Keratinocyte (primary cell): ENCODE measurements at regions not wholly inside any gene's neighbourhood (a gene's known extent, or its start where the extent isn't known, plus 50 kb on each side); places are given as distances from the start of the nearest gene placed in this dataset.

Experiments used
- DNase-seq: peaks from one replicate; pipeline ENCODE4 v3.0.0-alpha.2; 2011; ENCODE audit warnings: low read depth, missing footprints, low spot score
- FAIRE-seq: peaks from 2 replicates; lab custom pipeline; 2011; peaks lifted over from hg19 to GRCh38; lab: Jason Lieb, UNC
- H2AFZ ChIP-seq: 2 replicates; pipeline ENCODE4 v1.6.0; 2012; ENCODE audit warnings: low read length, control low read depth, inconsistent platforms; ENCODE audit not compliant: control insufficient read depth
- H3K27ac ChIP-seq: 2 replicates; pipeline ENCODE4 v1.5.1; 2011; ENCODE audit warnings: low read length; ENCODE audit not compliant: control insufficient read depth, insufficient read depth
- H3K27me3 ChIP-seq: 3 replicates; pipeline ENCODE4 v1.6.0; 2011; ENCODE audit warnings: low read length; ENCODE audit not compliant: control insufficient read depth, insufficient read depth; ENCODE audit errors: extremely low read depth
- H3K36me3 ChIP-seq, 2 experiments: 2 replicates in 1 of 2; 3 replicates in 1 of 2; pipeline ENCODE4 v1.5.1; 2011; ENCODE audit warnings: low read length in 2 of 2, mild to moderate bottlenecking in 1 of 2; ENCODE audit not compliant: control insufficient read depth in 2 of 2, insufficient read depth in 2 of 2; ENCODE audit errors: extremely low read depth in 1 of 2
- H3K4me1 ChIP-seq: 3 replicates; pipeline ENCODE4 v1.5.1; 2011; ENCODE audit warnings: low read length; ENCODE audit not compliant: control insufficient read depth, insufficient read depth; ENCODE audit errors: extremely low read depth
- H3K4me2 ChIP-seq: 3 replicates; pipeline ENCODE4 v1.6.0; 2011; ENCODE audit warnings: low read depth, low read length; ENCODE audit not compliant: control insufficient read depth, insufficient read depth; ENCODE audit errors: extremely low read depth
- H3K4me3 ChIP-seq, 3 experiments: fragments of 200-600 bp in 1 of 3; sonication (generic) in 1 of 3; 2 replicates in 2 of 3; 3 replicates in 1 of 3; pipeline ENCODE4 v1.5.1; 2011 to 2016; ENCODE audit warnings: low read length in 3 of 3, mild to moderate bottlenecking in 3 of 3, control low read depth in 2 of 3, inconsistent platforms in 1 of 3, low read depth in 1 of 3, mixed read lengths in 1 of 3, mixed run types in 1 of 3, moderate library complexity in 1 of 3; ENCODE audit not compliant: control insufficient read depth in 2 of 3, insufficient read depth in 2 of 3; ENCODE audit errors: extremely low read depth in 1 of 3
- H3K79me2 ChIP-seq: 2 replicates; pipeline ENCODE4 v1.6.0; 2012; ENCODE audit warnings: low read length; ENCODE audit not compliant: control insufficient read depth, insufficient read depth
- H3K9ac ChIP-seq: 3 replicates; pipeline ENCODE4 v1.6.0; 2011; ENCODE audit warnings: low read length; ENCODE audit not compliant: control insufficient read depth, insufficient read depth; ENCODE audit errors: extremely low read depth
- H3K9me1 ChIP-seq: 3 replicates; pipeline ENCODE4 v1.6.0; 2011; ENCODE audit warnings: low read length; ENCODE audit not compliant: control insufficient read depth, insufficient read depth; ENCODE audit errors: extremely low read depth
- H3K9me3 ChIP-seq: 2 replicates; pipeline ENCODE4 v1.5.1; 2012; ENCODE audit warnings: low read depth, low read length; ENCODE audit not compliant: control insufficient read depth
- H4K20me1 ChIP-seq: 3 replicates; pipeline ENCODE4 v1.6.0; 2011; ENCODE audit warnings: low read length; ENCODE audit not compliant: control insufficient read depth, insufficient read depth; ENCODE audit errors: extremely low read depth
- CTCF ChIP-seq, 3 experiments: IDR thresholded peaks in 1 of 3; conservative IDR thresholded peaks in 1 of 3; optimal IDR thresholded peaks in 1 of 3; 2 replicates in 2 of 3; 3 replicates in 1 of 3; pipeline versions ENCODE3 to v1.5.1; 2011; ENCODE audit warnings: low read length in 3 of 3, mild to moderate bottlenecking in 3 of 3, moderate library complexity in 2 of 3, control low read depth in 1 of 3, inconsistent platforms in 1 of 3; ENCODE audit not compliant: insufficient read depth in 2 of 3; ENCODE audit errors: extremely low read depth in 1 of 3
- EZH2 ChIP-seq: IDR thresholded peaks from one replicate; pipeline ENCODE4 v1.6.1; 2012; ENCODE audit warnings: inconsistent platforms, mild to moderate bottlenecking, low read length, moderate library complexity
- dilution Hi-C: fragments of 300-500 bp; cut with MboI; formaldehyde crosslinking; loops from one replicate; pipeline ENCODE4 v1.7.0; 2020; ENCODE audit warnings: low sequenced_read_pairs; ENCODE audit not compliant: extremely low pct_ligation_motif_present

GRCh38 chrX:86887341-86887740, 630.3 kb upstream of the KLHL4 start:
- Histone ChIP-seq H3K9me1 (no peaks in the 10 kb centered on the region), H3K4me2 (no peak overlapping the region), H3K27me3 (no peaks in the 10 kb centered on the region), H2AFZ (no peak overlapping the region), H3K79me2 (no peaks in the 10 kb centered on the region), H3K4me1 (no peaks in the 10 kb centered on the region), H3K9ac (no peak overlapping the region), H4K20me1 (no peaks in the 10 kb centered on the region), H3K36me3 (no peaks in the 10 kb centered on the region), H3K4me3 (no peak overlapping the region), H3K9me3 (no peaks in the 10 kb centered on the region), H3K27ac (no peak overlapping the region)
- no peak for DNase-seq
- no peak for TF ChIP-seq EZH2
- no peak for TF ChIP-seq CTCF (optimal IDR thresholded peaks at IDR 0.05 in 1 of 3, IDR thresholded peaks at IDR 0.05 in 1 of 3, conservative IDR thresholded peaks at IDR 0.05 in 1 of 3; ENCODE audit: extremely low read depth in 1 of 3, insufficient read depth in 2 of 3, low read length in 3 of 3)
- FAIRE-seq: no peak
- dilution Hi-C loops: no loop called here

- Histone ChIP-seq H3K27me3 (no peaks in the 10 kb centered on the region), H3K9ac (no peak overlapping the region), H4K20me1 (no peaks in the 10 kb centered on the region), H3K79me2 (no peaks in the 10 kb centered on the region), H3K4me1 (no peaks in the 10 kb centered on the region), H3K36me3 (no peaks in the 10 kb centered on the region), H3K27ac (no peak overlapping the region), H3K4me3 (no peak overlapping the region), H3K9me3 (no peaks in the 10 kb centered on the region), H3K4me2 (no peak overlapping the region), H3K9me1 (no peaks in the 10 kb centered on the region), H2AFZ (no peak overlapping the region)
- no peak for TF ChIP-seq CTCF (optimal IDR thresholded peaks at IDR 0.05 in 1 of 3, IDR thresholded peaks at IDR 0.05 in 1 of 3, conservative IDR thresholded peaks at IDR 0.05 in 1 of 3; ENCODE audit: extremely low read depth in 1 of 3, insufficient read depth in 2 of 3, low read length in 3 of 3)
- TF ChIP-seq EZH2: no peak
- DNase-seq (no peak), FAIRE-seq (no peak)
- dilution Hi-C loops: no loop called here
These were observed 607.6 kb upstream of the KLHL4 start for GRCh38 chrX:86910027-86910426.
